GM18502 (cell line): ENCODE measurements at regions not wholly inside any gene's neighbourhood (a gene's known extent, or its start where the extent isn't known, plus 50 kb on each side); places are given as distances from the start of the nearest gene placed in this dataset.
"Not testable (repeated sequence)": the region's sequence is repeated elsewhere in the genome, so short reads cannot be mapped to it uniquely, and the experiment has no call there.

Experiments used
- ATAC-seq: cut with Tn5 transposase; IDR thresholded peaks from one replicate; pipeline ENCODE4 v1.9.1; 2021; ENCODE audit warnings: mild to moderate bottlenecking; ENCODE audit not compliant: unreplicated experiment, poor library complexity

- ATAC-seq = no peak
These were observed 1345.1 kb downstream of the SUCLG1 start for GRCh38 chr2:83113953-83114352.

GRCh38 chr2:83112858-83113257, 1346.2 kb downstream of the SUCLG1 start:
- no peak for ATAC-seq

GRCh38 chr2:83109284-83109683, 1349.8 kb downstream of the SUCLG1 start:
- no peak for ATAC-seq

- no peak for ATAC-seq
These were observed 1352.2 kb downstream of the SUCLG1 start for GRCh38 chr2:83106853-83107252.

- ATAC-seq = no peak
These were observed 1354.9 kb downstream of the SUCLG1 start for GRCh38 chr2:83104202-83104601.

GRCh38 chr2:83103613-83104012, 1355.5 kb downstream of the SUCLG1 start:
- ATAC-seq = no peak

- not testable (repeated sequence) for ATAC-seq
These were observed 1370.0 kb downstream of the SUCLG1 start for GRCh38 chr2:83089051-83089450.

- ATAC-seq = no peak
These were observed 1373.2 kb downstream of the SUCLG1 start for GRCh38 chr2:83085869-83086268.

GRCh38 chr2:83081826-83082690, 1377.0 kb downstream of the SUCLG1 start:
- ATAC-seq = no peak

GRCh38 chr2:83079007-83079406, 1380.1 kb downstream of the SUCLG1 start:
- no peak for ATAC-seq

- ATAC-seq = no peak
These were observed 1386.3 kb downstream of the SUCLG1 start for GRCh38 chr2:83072767-83073166.

- ATAC-seq = no peak
These were observed 1387.2 kb downstream of the SUCLG1 start for GRCh38 chr2:83071914-83072313.

- ATAC-seq = no peak
These were observed 1387.7 kb downstream of the SUCLG1 start for GRCh38 chr2:83071352-83071751.

- ATAC-seq = no peak
These were observed 1389.4 kb downstream of the SUCLG1 start for GRCh38 chr2:83069724-83070123.

- no peak for ATAC-seq
These were observed 1390.4 kb downstream of the SUCLG1 start for GRCh38 chr2:83068714-83069113.

- ATAC-seq = no peak
These were observed 1391.1 kb downstream of the SUCLG1 start for GRCh38 chr2:83067947-83068346.

- no peak for ATAC-seq
These were observed 1395.1 kb downstream of the SUCLG1 start for GRCh38 chr2:83063933-83064332.

GRCh38 chr2:83063511-83063910, 1395.6 kb downstream of the SUCLG1 start:
- ATAC-seq = no peak

- ATAC-seq = no peak
These were observed 1400.4 kb downstream of the SUCLG1 start for GRCh38 chr2:83058683-83059082.

- ATAC-seq = no peak
These were observed 1403.6 kb downstream of the SUCLG1 start for GRCh38 chr2:83055376-83056010.

GRCh38 chr2:83054751-83055150, 1404.3 kb downstream of the SUCLG1 start:
- ATAC-seq = no peak
